CD4-positive, alpha-beta T cell treated with Interferon alpha-2 for 1 hour (primary cell): ENCODE measurements at regions not wholly inside any gene's neighbourhood (a gene's known extent, or its start where the extent isn't known, plus 50 kb on each side); places are given as distances from the start of the nearest gene placed in this dataset.
"Not testable (repeated sequence)": the region's sequence is repeated elsewhere in the genome, so short reads cannot be mapped to it uniquely, and the experiment has no call there.

Experiments used
- DNase-seq, 2 donors: peaks; one replicate each; pipeline ENCODE4 v3.0.0-alpha.2; 2020 to 2022

- no peak for DNase-seq
These were observed 1443.1 kb downstream of the PCDH9 start for GRCh38 chr13:65787082-65787481.

GRCh38 chr13:65784088-65784816, 1445.9 kb downstream of the PCDH9 start:
- no peak for DNase-seq

DNA sequence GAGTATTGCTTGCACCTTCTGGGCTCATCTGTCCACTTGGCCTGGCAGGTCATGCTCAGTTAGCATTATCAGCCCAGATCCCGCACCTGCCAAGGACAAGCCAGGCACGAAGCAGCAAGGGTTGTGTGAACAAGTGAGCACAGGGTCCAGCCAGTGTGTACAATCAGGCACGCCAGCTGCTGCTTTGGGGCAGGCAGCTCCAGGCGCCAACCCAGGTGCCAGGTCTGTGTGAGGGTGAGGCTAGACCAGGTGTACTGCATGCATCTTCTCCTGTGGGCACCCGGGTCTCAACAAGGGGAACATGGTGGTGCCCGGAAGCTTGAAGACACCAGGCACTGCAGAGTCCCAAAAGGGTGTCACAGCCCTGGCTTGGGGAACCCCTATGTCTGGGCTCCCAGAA, 1446.8 kb downstream of the PCDH9 start:
- no peak for DNase-seq

DNA sequence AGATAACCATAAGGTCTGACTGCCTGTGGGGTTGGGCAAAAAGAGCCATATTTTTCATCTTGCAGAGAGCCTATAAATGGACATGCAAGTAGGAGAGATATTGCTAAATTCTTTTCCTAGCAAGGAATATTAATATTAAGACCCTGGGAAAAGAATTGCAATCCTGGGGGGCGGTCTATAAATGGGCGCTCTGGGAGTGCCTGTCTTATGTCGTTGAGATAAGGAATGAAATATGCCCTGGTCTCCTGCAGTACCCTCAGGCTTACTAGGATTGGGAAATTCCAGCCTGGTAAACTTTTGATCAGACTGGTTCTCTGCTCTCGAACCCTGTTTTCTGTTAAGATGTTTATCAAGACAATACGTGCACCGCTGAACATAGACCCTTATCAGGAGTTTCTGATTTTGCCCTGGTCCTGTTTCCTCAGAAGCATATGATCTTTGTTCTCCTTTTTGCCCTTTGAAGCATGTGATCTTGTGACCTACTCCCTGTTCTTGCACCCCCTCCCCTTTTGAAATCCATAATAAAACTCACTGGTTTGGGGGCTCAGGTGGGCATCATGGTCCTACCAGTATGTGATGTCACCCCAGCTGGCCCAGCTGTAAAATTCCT, 1458.3 kb downstream of the PCDH9 start:
- not testable (repeated sequence) for DNase-seq

DNA sequence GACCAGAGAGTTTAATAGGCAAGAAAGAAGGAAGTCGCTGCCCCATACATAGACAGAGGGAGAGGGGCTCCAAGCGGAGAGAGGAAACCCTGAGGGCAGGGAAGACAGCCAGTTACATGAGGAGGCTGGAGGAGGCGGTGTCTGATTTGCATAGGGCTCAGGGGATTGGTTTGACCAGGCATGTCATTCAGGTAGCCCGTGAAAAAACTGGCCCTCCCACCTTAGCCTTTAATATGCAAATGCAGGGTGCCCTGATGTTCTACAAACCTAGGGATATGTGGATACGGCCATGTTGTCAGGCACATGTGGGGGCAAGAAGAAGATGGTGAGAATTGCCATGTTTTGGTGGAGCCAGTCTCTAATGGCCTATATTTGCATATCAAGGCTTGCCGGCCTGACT, 1461.6 kb downstream of the PCDH9 start:
- DNase-seq, result no peak

- DNase-seq, result no peak
These were observed 1466.3 kb downstream of the PCDH9 start for GRCh38 chr13:65763811-65764210.

- no peak for DNase-seq
These were observed 1468.1 kb downstream of the PCDH9 start for GRCh38 chr13:65762012-65762411.

DNA sequence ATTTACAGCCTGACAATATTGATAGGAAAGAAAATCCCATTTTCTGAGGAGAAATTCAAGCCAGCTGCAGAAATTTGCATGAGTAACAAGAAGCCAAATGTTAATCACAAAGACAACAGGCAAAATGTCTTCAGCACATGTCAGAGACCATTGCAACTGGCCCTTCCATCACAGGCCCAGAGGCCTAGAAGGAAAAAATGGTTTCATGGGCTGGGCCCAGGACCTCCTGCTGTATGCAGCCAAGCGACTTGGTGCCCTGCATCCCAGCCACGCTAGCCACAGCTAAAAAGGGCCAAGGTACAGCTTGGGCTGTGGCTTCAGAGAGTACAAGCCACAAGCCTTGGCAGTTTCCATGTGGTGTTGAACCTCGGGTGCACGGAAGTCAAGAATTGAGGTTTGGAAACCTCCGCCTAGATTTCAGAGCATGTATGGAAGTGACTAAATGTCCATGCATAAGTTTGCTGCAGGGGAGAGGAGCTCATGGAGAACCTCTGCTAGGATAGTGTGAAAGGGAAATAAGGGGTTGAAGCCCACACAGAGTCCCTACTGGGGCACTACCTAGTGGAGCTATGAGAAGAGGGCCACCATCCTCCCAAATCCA, 1474.0 kb downstream of the PCDH9 start:
- DNase-seq, result no peak

- no peak for DNase-seq
These were observed 1481.9 kb downstream of the PCDH9 start for GRCh38 chr13:65748227-65748626.

GRCh38 chr13:65746406-65746921, 1483.7 kb downstream of the PCDH9 start:
- DNase-seq, result no peak

GRCh38 chr13:65744836-65745235, 1485.3 kb downstream of the PCDH9 start:
- no peak for DNase-seq

DNA sequence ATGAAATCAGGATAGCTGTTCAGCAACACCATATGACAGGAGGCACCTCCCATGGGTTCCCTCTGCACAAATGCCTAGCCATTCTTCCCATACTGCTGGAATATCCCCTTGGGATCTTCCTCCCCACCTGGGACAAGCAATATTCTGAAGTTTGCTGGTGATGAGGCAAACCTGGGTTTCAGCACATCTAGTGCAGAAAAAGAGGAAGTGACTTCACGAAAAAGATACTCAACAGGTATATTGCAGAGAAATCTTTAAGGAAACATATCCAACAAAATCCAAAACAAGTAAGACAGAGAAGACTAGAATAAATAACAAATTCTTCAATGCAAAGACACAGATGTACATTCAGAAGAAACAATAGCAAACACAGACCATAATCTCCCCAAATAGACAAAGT, 1497.0 kb downstream of the PCDH9 start:
- DNase-seq, result no peak

DNA sequence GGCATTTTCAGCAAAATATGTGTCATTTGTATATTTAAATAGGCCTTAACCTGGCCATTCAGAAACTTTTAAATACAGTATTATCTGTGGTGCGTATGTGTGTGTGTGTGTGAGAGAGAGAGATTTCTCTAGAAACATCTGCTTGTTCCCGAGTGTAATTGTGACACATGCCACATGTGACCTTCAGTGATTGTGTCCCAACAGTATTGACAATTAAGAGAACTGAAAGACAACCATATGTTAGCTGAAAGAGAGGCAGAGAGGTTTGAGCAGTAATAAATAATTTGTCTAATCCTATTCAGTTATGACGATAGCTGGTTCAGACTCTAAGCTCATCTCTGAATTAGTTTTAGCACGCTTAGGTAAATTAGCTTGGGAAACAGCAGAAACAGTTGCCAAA, 1503.1 kb downstream of the PCDH9 start:
- DNase-seq, result no peak

DNA sequence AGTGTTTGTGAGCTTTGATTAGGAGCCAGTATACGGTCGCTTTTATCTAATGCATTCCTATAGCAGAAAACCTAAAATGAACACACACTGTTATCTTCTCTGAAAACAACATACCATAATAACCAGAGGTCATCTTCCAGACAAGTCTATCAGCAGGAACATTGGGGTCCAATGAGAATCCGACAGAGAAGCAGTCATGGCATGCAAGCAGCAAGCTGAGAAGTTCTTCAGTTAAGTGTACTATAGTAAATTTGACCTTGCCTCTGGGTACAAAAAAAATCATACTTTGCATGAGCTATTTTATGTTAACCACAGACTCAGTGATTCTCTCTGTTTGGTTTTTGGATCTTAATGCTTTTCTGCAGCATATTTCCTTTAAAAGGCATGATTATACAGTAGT, 1505.1 kb downstream of the PCDH9 start:
- DNase-seq, result no peak

- DNase-seq, result no peak
These were observed 1505.9 kb downstream of the PCDH9 start for GRCh38 chr13:65724226-65724625.

- DNase-seq, result no peak
These were observed 1507.6 kb downstream of the PCDH9 start for GRCh38 chr13:65722506-65722905.

DNA sequence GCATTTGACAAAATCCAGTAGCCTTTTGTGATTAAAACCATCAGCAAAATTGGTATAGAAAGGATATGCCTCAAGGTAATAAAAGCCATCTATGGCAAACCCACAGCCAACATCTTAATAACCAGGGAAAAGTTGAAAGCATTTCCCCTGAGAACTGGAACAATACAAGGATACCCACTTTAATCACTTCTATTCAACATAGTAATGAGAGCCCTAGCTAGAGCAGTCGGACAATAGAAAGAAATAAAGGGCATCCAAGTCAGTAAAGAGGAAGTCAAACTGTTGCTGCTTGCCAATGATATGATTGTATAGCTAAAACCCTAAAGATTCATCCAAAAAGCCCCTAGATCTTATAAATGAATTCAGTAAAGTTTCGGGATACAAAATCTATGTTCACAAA, 1510.3 kb downstream of the PCDH9 start:
- no peak for DNase-seq

GRCh38 chr13:65710514-65710913, 1519.6 kb downstream of the PCDH9 start:
- no peak for DNase-seq

DNA sequence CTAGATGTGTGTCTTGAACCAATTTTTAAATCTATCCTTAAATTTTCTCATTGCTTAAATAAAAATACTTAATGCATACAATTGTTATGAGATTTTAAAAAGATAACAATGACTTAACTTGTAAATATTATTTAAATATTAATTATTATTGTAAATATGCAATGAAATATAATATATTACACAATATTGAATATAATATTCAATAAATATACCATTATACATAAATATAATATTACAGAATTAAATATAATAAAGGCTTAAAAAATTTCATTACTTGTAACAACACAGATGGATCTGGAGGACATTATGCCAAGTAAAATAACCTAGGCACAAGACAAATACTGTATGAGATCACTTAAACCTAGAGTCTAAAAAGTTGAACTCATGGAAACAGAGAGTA, 1532.3 kb downstream of the PCDH9 start:
- DNase-seq, result no peak

DNA sequence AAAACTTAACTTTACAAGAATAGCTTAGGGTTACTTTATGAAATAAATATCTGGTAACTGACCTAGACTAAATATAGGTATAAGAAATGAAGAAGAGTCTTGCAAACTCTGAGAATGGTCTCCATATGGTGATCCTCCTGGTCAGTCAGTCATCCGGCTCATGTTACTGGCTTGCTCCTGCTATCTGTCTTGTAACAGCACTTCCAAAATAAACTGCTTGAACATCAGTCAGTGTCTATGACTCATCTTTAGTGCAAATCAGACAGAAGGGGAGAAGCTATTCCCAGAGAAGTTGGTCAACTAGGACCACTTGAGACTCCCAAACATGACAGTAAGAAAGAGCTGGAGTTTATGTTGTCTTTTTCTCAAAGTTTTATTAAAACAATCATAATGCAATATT, 1550.9 kb downstream of the PCDH9 start:
- DNase-seq, result no peak

DNA sequence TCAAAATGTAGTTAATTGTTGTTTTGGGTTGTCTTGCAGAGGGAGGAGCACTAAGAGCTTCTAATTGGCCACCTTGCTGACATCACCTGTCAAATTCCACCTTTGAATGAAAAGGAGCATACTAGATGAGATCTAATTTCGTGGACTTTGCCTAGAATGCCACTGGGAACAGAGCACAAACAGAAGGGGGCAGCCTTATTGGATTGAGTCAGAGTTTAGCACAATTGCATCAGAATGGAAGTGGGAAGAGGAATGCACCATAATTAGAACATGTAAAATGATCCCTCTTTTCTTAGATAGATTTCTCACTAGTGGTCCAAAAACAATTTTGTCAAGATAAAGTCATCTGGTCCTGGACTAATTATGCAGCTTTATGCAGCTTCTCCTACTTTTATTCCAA, 1552.2 kb downstream of the PCDH9 start:
- no peak for DNase-seq

DNA sequence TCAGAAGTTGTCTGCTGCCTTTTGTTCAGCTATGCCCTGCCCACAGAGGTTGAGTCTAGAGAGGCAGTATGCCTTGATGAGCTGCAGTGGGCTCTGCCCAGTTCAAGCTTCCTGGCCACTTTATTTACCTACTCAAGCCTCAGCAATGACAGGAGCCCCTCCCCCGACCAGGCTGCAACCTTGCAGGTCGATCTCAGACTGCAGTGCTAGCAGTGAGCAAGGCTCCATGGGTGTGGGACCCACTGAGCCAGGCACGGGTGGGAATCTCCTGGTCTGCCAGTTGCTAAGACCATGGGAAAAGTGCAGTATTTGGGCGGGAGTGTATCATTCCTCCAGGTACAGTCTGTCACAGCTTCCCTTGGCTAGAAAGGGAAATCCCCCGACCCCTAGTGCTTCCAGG, 1554.8 kb downstream of the PCDH9 start:
- DNase-seq, result not testable (repeated sequence)

GRCh38 chr13:65670014-65670625, 1560.0 kb downstream of the PCDH9 start:
- no peak for DNase-seq

DNA sequence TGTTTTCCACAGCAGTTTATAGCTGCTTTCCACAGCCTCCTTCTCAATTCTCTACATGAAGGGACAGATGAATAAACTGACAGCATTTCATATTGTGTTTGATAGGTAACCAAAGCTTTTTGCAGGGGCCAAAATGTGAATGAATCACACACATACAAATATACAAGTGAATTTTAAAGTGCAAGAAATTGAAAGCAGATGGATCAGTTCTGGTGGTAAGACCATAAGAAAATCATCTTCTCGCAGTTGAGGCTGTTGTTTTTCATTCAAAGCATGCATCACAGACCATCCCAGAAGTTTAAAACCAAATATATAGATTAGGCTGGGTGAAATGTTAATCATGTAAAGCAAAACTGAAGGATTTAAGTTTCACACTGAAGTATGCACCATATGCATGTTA, 1569.4 kb downstream of the PCDH9 start:
- DNase-seq, result no peak
